SH-SY5Y (cell line): ENCODE measurements at regions not wholly inside any gene's neighbourhood (a gene's known extent, or its start where the extent isn't known, plus 50 kb on each side); places are given as distances from the start of the nearest gene placed in this dataset.

Experiments used
- GATA2 ChIP-seq: IDR thresholded peaks from 2 replicates; pipeline ENCODE4 v1.6.1; 2011; ENCODE audit warnings: mild to moderate bottlenecking, low read depth, low read length
- GATA3 ChIP-seq: IDR thresholded peaks from 2 replicates; pipeline ENCODE4 v1.6.1; 2011; ENCODE audit warnings: low read depth, mild to moderate bottlenecking, low read length, moderate library complexity

DNA sequence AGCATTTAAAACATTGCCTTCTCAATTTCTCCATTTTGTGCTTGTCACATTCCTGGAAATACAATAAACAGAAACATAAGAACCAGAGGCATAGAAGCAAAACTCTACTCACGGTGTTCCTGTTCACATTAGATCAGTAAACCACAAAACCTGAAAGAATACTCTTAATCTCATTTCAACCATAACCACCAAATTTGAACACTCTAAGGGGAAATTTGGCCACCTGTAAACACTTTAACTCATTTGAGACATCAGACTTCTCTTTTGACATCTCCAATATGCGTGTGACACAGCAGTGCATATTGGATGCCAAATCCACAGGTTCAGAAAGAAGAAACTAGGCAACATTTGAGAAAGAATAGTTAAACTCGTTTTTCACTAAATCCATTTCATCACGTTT is 153.8 kb upstream of the IRAK1BP1 start:
- TF ChIP-seq GATA3, result no peak
- TF ChIP-seq GATA2, result no peak
